Ectodermal cell (in vitro differentiated cells): ENCODE measurements at regions not wholly inside any gene's neighbourhood (a gene's known extent, or its start where the extent isn't known, plus 50 kb on each side); places are given as distances from the start of the nearest gene placed in this dataset.

Source experiments
- H3K27ac ChIP-seq: 2 replicates; pipeline ENCODE4 v1.7.0; 2013; ENCODE audit warnings: mild to moderate bottlenecking, low read depth, low read length; ENCODE audit not compliant: insufficient read depth, poor library complexity, severe bottlenecking
- H3K27me3 ChIP-seq: 2 replicates; pipeline ENCODE4 v1.7.0; 2013; ENCODE audit warnings: mild to moderate bottlenecking, low read length; ENCODE audit not compliant: insufficient read depth, control insufficient read depth, poor library complexity, severe bottlenecking
- H3K36me3 ChIP-seq: one replicate; pipeline ENCODE4 v1.7.0; 2013; ENCODE audit warnings: low read length; ENCODE audit not compliant: control insufficient read depth, insufficient read depth
- H3K4me1 ChIP-seq: one replicate; pipeline ENCODE4 v1.7.0; 2013; ENCODE audit warnings: low read length; ENCODE audit not compliant: control insufficient read depth, insufficient read depth
- H3K4me3 ChIP-seq: 2 replicates; pipeline ENCODE4 v1.7.0; 2013; ENCODE audit warnings: low read depth, low read length, control low read depth; ENCODE audit not compliant: insufficient read depth
- H3K9me3 ChIP-seq: 2 replicates; pipeline ENCODE4 v1.7.0; 2013; ENCODE audit warnings: mild to moderate bottlenecking, low read length, moderate library complexity; ENCODE audit not compliant: control insufficient read depth
- WGBS, 2 experiments: methylation state at CpG; one replicate each; pipeline ENCODE4 v1.1.7; 2013; ENCODE audit warnings: missing lambda C conversion rate in 2 of 2; 5-methylcytosine and 5-hydroxymethylcytosine counted together

DNA sequence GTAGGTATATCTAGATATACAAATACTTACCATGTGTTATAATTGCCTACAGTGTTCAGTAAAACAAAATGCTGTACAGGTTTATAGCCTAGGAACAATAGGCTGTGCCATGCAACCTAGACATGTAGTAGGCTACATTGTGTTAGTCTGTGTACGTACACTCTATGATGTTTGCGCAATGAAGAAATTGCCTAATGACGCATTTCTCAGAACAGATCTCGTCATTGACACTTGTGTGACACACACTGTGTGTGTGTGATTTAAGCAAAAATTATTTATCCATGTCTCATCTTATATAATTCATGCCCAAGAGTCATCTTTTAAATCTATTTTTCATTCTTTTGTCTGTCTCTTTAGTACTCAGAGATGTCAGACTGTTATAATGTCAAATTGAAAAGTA, 1888.8 kb upstream of the PCDH20 start:
- Histone ChIP-seq H3K4me1 (no peaks in the 10 kb centered on the region), H3K4me3 (no peak overlapping the region)
- WGBS, 2 experiments: 95% methylated on average over 4 of the region's 4 CpGs

DNA sequence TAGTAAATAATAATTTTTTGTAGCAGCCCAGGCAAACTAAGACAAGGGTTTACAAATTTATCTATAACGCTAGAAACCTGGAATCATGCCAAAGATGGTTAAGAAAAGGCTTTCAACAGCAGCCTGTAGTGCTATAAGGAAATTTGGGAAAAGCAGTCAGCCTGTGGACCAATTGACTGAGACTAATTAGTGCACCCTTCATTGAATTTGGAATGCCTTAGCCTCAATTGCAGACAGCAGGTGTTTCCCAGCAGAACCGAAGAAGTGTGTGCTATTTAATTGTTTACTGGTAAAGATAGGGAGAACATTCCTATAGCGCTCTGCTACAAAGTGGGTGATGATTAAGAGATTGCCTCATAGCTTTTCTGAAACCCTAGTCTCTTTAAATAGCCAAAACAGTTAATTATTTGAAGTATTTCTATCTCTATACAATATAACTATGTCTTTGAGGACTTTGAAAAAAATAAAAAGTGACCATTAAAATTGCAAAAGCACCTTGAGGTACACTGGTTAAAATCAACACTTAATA, 1884.3 kb upstream of the PCDH20 start:
- Histone ChIP-seq H3K27me3 (no peaks in the 10 kb centered on the region), H3K9me3 (no peaks in the 10 kb centered on the region), H3K4me3 (no peak overlapping the region), H3K36me3 (no peaks in the 10 kb centered on the region), H3K27ac (no peak overlapping the region), H3K4me1 (no peaks in the 10 kb centered on the region)
- 86 to 91% methylated on average over 3 of the region's 3 CpGs for WGBS, 2 experiments

More for the DNA sequence above, 1888.8 kb upstream of the PCDH20 start:
- no peaks in the 10 kb centered on the region for H3K36me3 ChIP-seq
- H3K27ac ChIP-seq: no peak overlapping the region
- H3K9me3 ChIP-seq: no peaks in the 10 kb centered on the region
- no peaks in the 10 kb centered on the region for H3K27me3 ChIP-seq

DNA sequence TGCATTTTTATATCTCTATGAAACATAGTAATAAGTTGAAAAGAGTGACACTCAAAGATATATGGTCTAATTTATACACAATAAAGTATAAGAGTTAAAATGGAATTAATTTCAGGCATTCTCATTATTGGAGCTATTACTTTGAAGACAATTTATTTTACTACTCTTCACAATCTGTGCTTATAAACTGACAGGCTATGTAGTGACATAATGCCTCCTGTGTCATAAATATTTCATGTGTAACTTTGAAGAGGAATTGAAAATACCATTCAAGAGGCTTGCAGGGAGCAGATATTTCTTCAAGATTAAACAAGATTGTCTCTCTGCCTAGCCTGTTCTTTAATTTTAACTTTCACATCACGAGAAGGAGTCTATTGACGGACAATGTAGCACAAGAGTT, 1881.5 kb upstream of the PCDH20 start:
- H3K27ac ChIP-seq: no peak overlapping the region
- no peaks in the 10 kb centered on the region for H3K36me3 ChIP-seq
- 95 to 100% methylated on average over 2 of the region's 2 CpGs for WGBS, 2 experiments

DNA sequence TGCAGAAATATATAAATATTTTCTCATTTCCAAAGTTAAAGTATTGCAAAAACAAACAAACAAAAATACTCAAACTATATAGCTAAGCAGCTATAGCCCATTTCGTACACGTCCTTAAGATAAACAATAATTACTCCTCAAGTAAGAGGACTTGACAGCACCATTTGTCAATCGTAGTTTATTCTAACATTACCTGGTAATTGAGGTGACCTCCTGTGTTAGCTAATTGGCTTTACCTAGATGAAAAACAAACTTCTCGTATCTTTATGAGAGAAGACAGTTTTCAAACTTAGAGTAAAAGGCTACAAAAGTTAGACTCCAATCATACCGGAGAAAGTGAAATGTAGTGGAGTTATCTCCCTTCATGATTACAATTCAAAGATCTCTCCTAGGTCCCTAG, 1876.1 kb upstream of the PCDH20 start:
- H3K9me3 ChIP-seq: no peaks in the 10 kb centered on the region
- no peak overlapping the region for H3K27ac ChIP-seq
- 94 to 95% methylated on average over 4 to 5 of the region's 5 CpGs for WGBS, 2 experiments
- no peak overlapping the region for H3K4me3 ChIP-seq
- no peaks in the 10 kb centered on the region for H3K36me3 ChIP-seq
- H3K27me3 ChIP-seq: no peaks in the 10 kb centered on the region
- H3K4me1 ChIP-seq: no peaks in the 10 kb centered on the region

More for the DNA sequence above, 1881.5 kb upstream of the PCDH20 start:
- H3K4me1 ChIP-seq: no peaks in the 10 kb centered on the region
- no peaks in the 10 kb centered on the region for H3K9me3 ChIP-seq
- no peak overlapping the region for H3K4me3 ChIP-seq
- H3K27me3 ChIP-seq: no peaks in the 10 kb centered on the region

DNA sequence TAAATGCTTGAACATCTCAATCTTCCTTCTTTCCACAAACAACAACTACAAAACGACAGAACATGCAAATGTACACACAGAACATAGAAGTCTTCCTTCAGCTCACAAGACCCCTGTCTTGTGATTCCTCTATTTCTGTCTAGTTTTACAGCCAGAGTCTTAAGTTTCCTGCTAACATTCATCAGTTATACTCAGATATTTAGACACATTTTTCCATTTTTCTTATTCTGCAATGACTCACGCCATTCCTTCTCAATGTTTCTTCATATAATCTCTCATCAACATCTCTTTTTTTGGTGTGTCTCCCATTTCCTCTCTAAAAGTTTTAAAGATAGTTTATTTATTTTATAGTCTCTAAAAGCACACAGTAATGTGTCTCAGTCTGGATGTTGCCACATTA, 1872.9 kb upstream of the PCDH20 start:
- Histone ChIP-seq H3K4me1 (no peaks in the 10 kb centered on the region), H3K27me3 (no peaks in the 10 kb centered on the region), H3K4me3 (no peak overlapping the region), H3K9me3 (no peaks in the 10 kb centered on the region), H3K27ac (no peak overlapping the region), H3K36me3 (no peaks in the 10 kb centered on the region)
- 91 to 95% methylated on average over 2 of the region's 2 CpGs for WGBS, 2 experiments

DNA sequence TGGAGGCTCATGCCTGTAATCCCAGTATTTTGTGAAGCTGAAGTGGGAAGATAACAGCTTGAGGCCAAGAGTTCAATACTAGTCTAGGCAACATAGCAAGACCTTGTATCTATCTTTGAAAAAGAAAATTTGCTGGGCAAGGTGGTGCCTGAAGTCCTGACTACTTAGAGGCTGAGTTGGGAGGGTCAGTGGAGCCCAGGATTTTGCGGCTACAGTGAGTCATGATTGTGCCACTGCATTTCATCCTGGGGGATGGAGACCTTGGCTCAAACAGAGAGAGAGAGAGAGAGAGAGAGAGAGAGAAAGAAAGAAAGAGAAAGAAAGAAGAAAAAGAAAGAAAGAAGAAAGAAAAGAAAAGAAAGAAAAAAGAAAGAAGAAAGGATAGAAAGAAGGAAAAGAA, 1872.3 kb upstream of the PCDH20 start:
- no peaks in the 10 kb centered on the region for H3K36me3 ChIP-seq
- H3K27ac ChIP-seq: no peak overlapping the region
- H3K9me3 ChIP-seq: no peaks in the 10 kb centered on the region
- no peak overlapping the region for H3K4me3 ChIP-seq
- 93 to 96% methylated on average over 1 of the region's 1 CpG for WGBS, 2 experiments
- H3K27me3 ChIP-seq: no peaks in the 10 kb centered on the region
- no peaks in the 10 kb centered on the region for H3K4me1 ChIP-seq

DNA sequence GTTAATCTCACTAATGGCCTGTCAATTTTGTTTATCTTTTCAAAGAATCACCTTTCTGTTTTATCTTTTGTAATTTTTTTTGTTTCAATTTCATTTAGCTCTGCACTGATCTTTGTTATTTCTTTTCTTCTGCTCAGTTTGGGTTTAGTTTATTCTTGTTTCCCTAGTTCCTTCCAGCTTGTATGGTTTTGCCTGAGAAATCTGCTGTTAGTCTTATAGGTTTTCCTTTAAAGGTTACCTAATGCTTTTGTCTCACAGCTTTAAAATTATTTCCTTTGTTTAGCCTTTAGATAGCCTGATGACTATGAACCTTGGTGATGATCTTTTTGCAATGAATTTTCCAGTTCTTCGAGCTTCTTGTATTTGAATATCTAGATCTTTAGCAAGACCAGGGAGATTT, 1869.8 kb upstream of the PCDH20 start:
- Histone ChIP-seq H3K27ac (no peak overlapping the region), H3K36me3 (no peaks in the 10 kb centered on the region), H3K9me3 (no peaks in the 10 kb centered on the region), H3K4me3 (no peak overlapping the region), H3K27me3 (no peaks in the 10 kb centered on the region), H3K4me1 (no peaks in the 10 kb centered on the region)
- 94% methylated on average over 1 of the region's 1 CpG; no CpG with 5 or more reads in 1 of the 2 experiments for WGBS, 2 experiments

DNA sequence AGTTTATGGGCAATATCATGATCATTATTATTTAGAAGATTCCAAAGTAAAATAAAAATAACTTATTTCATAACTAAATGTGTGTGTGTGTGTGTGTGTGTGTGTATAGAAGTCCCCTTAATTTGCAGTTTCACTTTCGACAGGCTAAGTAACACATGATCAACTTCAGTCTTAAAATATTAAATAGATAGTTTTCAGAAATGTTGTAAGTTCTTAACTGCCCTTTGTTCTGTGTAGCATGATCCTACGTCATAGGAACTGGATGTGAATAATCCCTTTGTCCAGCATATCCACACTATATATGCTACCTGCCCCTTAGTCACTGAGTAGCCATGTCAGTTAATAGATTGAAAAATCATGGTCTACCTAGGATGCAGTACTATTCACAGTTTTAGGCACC, 1863.5 kb upstream of the PCDH20 start:
- Histone ChIP-seq H3K9me3 (no peaks in the 10 kb centered on the region), H3K4me3 (no peak overlapping the region), H3K27me3 (no peaks in the 10 kb centered on the region), H3K36me3 (no peaks in the 10 kb centered on the region), H3K4me1 (no peaks in the 10 kb centered on the region), H3K27ac (no peak overlapping the region)
- WGBS, 2 experiments: 0% methylated on average over 1 of the region's 2 CpGs

DNA sequence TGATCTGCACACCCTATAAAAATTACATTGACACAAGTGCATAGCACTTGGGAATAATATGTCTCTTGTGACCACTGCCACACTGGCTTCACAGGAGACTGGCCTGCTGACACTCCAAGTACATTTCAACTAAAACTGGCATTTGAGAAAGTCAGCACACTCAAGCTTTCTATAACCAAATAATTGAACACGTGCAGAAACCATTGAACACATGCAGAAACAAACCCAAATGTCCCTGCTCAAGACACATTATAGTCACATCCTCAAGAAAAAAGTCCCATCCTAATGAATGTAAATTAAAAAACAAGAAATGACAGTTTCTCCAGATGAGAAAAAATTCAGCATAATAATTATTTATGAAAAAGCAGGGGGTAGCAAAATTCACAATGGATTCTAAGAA, 1859.1 kb upstream of the PCDH20 start:
- Histone ChIP-seq H3K4me3 (no peak overlapping the region), H3K9me3 (no peaks in the 10 kb centered on the region), H3K27ac (no peak overlapping the region), H3K27me3 (no peaks in the 10 kb centered on the region), H3K36me3 (no peaks in the 10 kb centered on the region), H3K4me1 (no peaks in the 10 kb centered on the region)
- WGBS, 2 experiments: 93 to 96% methylated on average over 1 of the region's 1 CpG

DNA sequence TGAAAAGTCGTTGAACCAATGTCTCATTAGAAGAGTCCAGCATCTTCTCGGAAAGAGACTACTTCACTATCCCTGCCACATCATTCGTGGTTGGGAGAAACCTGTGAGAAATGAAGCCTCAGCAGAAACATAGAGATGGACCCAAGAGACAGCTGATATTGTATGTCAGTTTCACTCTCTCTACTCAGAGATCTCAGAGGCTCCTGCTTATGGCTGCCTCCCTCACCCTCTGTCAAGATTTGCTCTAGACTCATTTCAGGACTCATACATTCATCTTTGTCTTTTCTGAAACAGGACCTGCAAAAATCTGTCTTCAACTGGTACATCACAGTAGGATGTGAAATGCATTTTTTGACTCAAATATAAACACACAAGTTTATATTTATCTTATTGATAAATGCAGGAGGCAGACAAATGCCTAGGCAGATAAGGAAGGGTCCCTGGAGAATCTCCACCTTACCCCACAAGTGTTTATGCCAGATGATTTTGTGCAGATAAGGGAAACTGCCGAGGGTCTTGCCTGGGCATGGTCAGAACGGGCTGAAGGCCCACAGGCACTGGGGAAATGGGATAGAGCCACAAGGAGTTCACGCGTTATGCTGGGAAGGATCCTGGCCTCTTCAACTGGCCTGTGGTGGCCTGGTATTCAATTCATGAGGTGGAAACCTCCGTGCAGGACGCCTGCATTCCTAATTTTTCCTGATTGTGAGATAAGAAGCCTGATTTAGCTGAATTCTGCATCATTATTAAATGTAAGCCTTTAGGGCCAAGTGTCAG, 1834.0 kb upstream of the PCDH20 start:
- Histone ChIP-seq H3K4me1 (no peaks in the 10 kb centered on the region), H3K27ac (no peak overlapping the region), H3K36me3 (no peaks in the 10 kb centered on the region), H3K27me3 (no peaks in the 10 kb centered on the region), H3K4me3 (no peak overlapping the region), H3K9me3 (no peaks in the 10 kb centered on the region)
- WGBS, 2 experiments: 92 to 94% methylated on average over 9 of the region's 9 CpGs
